ENCODE measurements at regions not wholly inside any gene's neighbourhood (a gene's known extent, or its start where the extent isn't known, plus 50 kb on each side); places are given as distances from the start of the nearest gene placed in this dataset.

- TF ChIP-seq INSM2 (tag by site-specific recombination; IDR thresholded peaks at IDR 0.05): no peak
- TF ChIP-seq ZNF37A (tag by site-specific recombination; IDR thresholded peaks at IDR 0.05): no peak
- no peak for TF ChIP-seq ZNF580 (tag by site-specific recombination; IDR thresholded peaks at IDR 0.05)
- TF ChIP-seq GLIS1 (tag by site-specific recombination; IDR thresholded peaks at IDR 0.05): no peak
- no peak for TF ChIP-seq ZNF433 (tag by site-specific recombination; IDR thresholded peaks at IDR 0.05; ENCODE audit: low read depth)
- no peak for TF ChIP-seq TCF7L2 (IDR thresholded peaks at IDR 0.05; ENCODE audit: borderline replicate concordance, low read depth, low read length)
- no peak for TF ChIP-seq GLI4 (tag by site-specific recombination; IDR thresholded peaks at IDR 0.05)
- TF ChIP-seq ZNF132 (tag by site-specific recombination; IDR thresholded peaks at IDR 0.05; ENCODE audit: borderline replicate concordance): no peak
These were observed 229.9 kb downstream of the TTC32 start (continued) for GRCh38 chr2:19671916-19672315.

GRCh38 chr2:19671311-19671710 is 230.5 kb downstream of the TTC32 start:
- Histone ChIP-seq H3K9me3 (ENCODE audit: control insufficient read depth, insufficient read depth, low read depth, low read length) (no peaks in the 10 kb centered on the region), H3K4me3 (ENCODE audit: low read depth, low read length) (no peak overlapping the region), H3K4me1 (ENCODE audit: control insufficient read depth, insufficient read depth, low read length) (peaks cover 52% of the 10 kb centered on the region), H3K36me3 (ENCODE audit: control insufficient read depth in 2 of 2, insufficient read depth in 1 of 2, low read length in 2 of 2) (no peaks in the 10 kb centered on the region), H3K27ac (ENCODE audit: extremely low read depth, low read depth, low read length) (peak overlapping the region; percentile 56)
- ChIA-PET CTCF (interaction anchor here (0.6 to 1.4 kb wide), 2 partner anchors 76 to 678 kb away, joined by 3 read pairs; no protein-coding TSS in a partner anchor), POLR2A (no interaction called here)
- TF ChIP-seq ZIC2 (tag by site-specific recombination; IDR thresholded peaks at IDR 0.05) (peak; percentile 63), GLIS1 (tag by site-specific recombination; IDR thresholded peaks at IDR 0.05) (peak; percentile 65), INSM2 (tag by site-specific recombination; IDR thresholded peaks at IDR 0.05) (no peak)

GRCh38 chr2:19670303-19670702 is 231.5 kb downstream of the TTC32 start:
- H3K4me1 ChIP-seq (ENCODE audit: control insufficient read depth, insufficient read depth, low read length): peaks cover 52% of the 10 kb centered on the region
- CTCF ChIA-PET: interaction anchor here (0.6 to 1.0 kb wide), 3 partner anchors 21 to 1281 kb away, joined by 3 read pairs; no protein-coding TSS in a partner anchor
- POLR2A ChIA-PET: no interaction called here
- no peaks in the 10 kb centered on the region for H3K36me3 ChIP-seq (ENCODE audit: control insufficient read depth in 2 of 2, insufficient read depth in 1 of 2, low read length in 2 of 2)
- H3K9me3 ChIP-seq (ENCODE audit: control insufficient read depth, insufficient read depth, low read depth, low read length): no peaks in the 10 kb centered on the region
- H3K27ac ChIP-seq (ENCODE audit: extremely low read depth, low read depth, low read length): peak overlapping the region; percentile 56
- H3K4me3 ChIP-seq (ENCODE audit: low read depth, low read length): no peak overlapping the region
- no peak for TF ChIP-seq ZNF660 (tag by site-specific recombination; IDR thresholded peaks at IDR 0.05)
- TF ChIP-seq ZIC2 (tag by site-specific recombination; IDR thresholded peaks at IDR 0.05): peak; percentile 85
- TF ChIP-seq WT1 (tag by site-specific recombination; IDR thresholded peaks at IDR 0.05): peak; percentile 88
- peak; percentile 58; the same call in 1 of the 2 replicates for TF ChIP-seq HOXD13 (CRISPR knock-in tag; IDR thresholded peaks at IDR 0.05; ENCODE audit: borderline replicate concordance)
- TF ChIP-seq ATF2 (tag by site-specific recombination; IDR thresholded peaks at IDR 0.05; ENCODE audit: low read depth): peak; percentile 8; the same call in 1 of the 2 replicates
- peak; percentile 52; the same call in 1 of the 2 replicates for TF ChIP-seq ZNF10 (tag by site-specific recombination; IDR thresholded peaks at IDR 0.05)
- TF ChIP-seq ZNF157 (tag by site-specific recombination; IDR thresholded peaks at IDR 0.05): no peak
- TF ChIP-seq ZNF843 (tag by site-specific recombination; IDR thresholded peaks at IDR 0.05): peak; percentile 99
- TF ChIP-seq ZNF114 (tag by site-specific recombination; IDR thresholded peaks at IDR 0.05): no peak
- TF ChIP-seq ZBTB10 (tag by site-specific recombination; IDR thresholded peaks at IDR 0.05): no peak
- peak; percentile 61 for TF ChIP-seq ZNF629 (tag by site-specific recombination; IDR thresholded peaks at IDR 0.05)
- TF ChIP-seq ZNF2 (tag by site-specific recombination; IDR thresholded peaks at IDR 0.05): 0 out of 2 replicates have a peak, but pooled peaks have one; percentile 58
- TF ChIP-seq ZNF580 (tag by site-specific recombination; IDR thresholded peaks at IDR 0.05): peak; percentile 89
- TF ChIP-seq ZNF558 (tag by site-specific recombination; IDR thresholded peaks at IDR 0.05): 0 out of 2 replicates have a peak, but pooled peaks have one; percentile 18
- TF ChIP-seq ZNF112 (tag by site-specific recombination; IDR thresholded peaks at IDR 0.05): no peak
- TF ChIP-seq YY1 (tag by site-specific recombination; IDR thresholded peaks at IDR 0.05): peak; percentile 59; the same call in 1 of the 2 replicates
- TF ChIP-seq ZBTB17 (tag by site-specific recombination; IDR thresholded peaks at IDR 0.05): peak; percentile 80
- TF ChIP-seq GFI1B (tag by site-specific recombination; IDR thresholded peaks at IDR 0.05): peak; percentile 82
- TF ChIP-seq ZNF561 (tag by site-specific recombination; IDR thresholded peaks at IDR 0.05; ENCODE audit: borderline replicate concordance): peak; percentile 85; the same call in 1 of the 2 replicates
